OCI-LY3 (cell line): ENCODE measurements at regions not wholly inside any gene's neighbourhood (a gene's known extent, or its start where the extent isn't known, plus 50 kb on each side); places are given as distances from the start of the nearest gene placed in this dataset.

ENCODE experiments used
- H2AFZ ChIP-seq: fragments of 200-600, 300-600 bp; shearing (Covaris generic); 2 replicates; pipeline ENCODE4 v1.6.0; 2014; ENCODE audit warnings: antibody characterized with exemption, low read depth, low read length
- H3K27ac ChIP-seq: fragments of 200-600, 300-600 bp; sonication (generic); 2 replicates; pipeline ENCODE4 v1.5.1; 2014; ENCODE audit warnings: mild to moderate bottlenecking, low read length, moderate library complexity, mixed read lengths
- H3K27me3 ChIP-seq: fragments of 200-600, 300-600 bp; sonication (generic); 2 replicates; pipeline ENCODE4 v1.6.1; 2014; ENCODE audit warnings: low read depth, low read length, mixed read lengths
- H3K36me3 ChIP-seq: fragments of 200-600, 300-600 bp; sonication (generic); replicated peaks from 2 replicates; pipeline ENCODE3; 2014; ENCODE audit warnings: low read depth, low read length, mixed read lengths
- H3K4me1 ChIP-seq: fragments of 300-600, 200-600 bp; sonication (generic); 2 replicates; pipeline ENCODE4 v1.6.1; 2014; ENCODE audit warnings: low read length, mixed read lengths
- H3K4me2 ChIP-seq: fragments of 200-600, 300-600 bp; sonication (generic); 2 replicates; pipeline ENCODE4 v1.6.1; 2014; ENCODE audit warnings: low read length, mixed read lengths
- H3K4me3 ChIP-seq: fragments of 300-600, 200-600 bp; sonication (generic); 2 replicates; pipeline ENCODE4 v1.5.1; 2014; ENCODE audit warnings: antibody characterized with exemption, mild to moderate bottlenecking, low read length, moderate library complexity
- H3K79me2 ChIP-seq: fragments of 300-600, 200-600 bp; shearing (Covaris generic); 2 replicates; pipeline ENCODE4 v1.6.1; 2014; ENCODE audit warnings: mild to moderate bottlenecking, low read length, mixed read lengths
- H3K9ac ChIP-seq: fragments of 300-600, 200-600 bp; shearing (Covaris generic); 2 replicates; pipeline ENCODE4 v1.6.0; 2014; ENCODE audit warnings: mild to moderate bottlenecking, low read length, moderate library complexity
- H3K9me3 ChIP-seq: fragments of 200-600, 300-600 bp; shearing (Covaris generic); 2 replicates; pipeline ENCODE4 v1.6.1; 2014; ENCODE audit warnings: low read length, mixed read lengths; ENCODE audit not compliant: insufficient read depth
- H4K20me1 ChIP-seq: fragments of 200-600, 300-600 bp; sonication (generic); 2 replicates; pipeline ENCODE4 v1.6.1; 2016; ENCODE audit warnings: low read length, mixed read lengths; ENCODE audit not compliant: insufficient read depth
- CTCF ChIP-seq: fragments of 200-600, 300-600 bp; sonication (generic); IDR thresholded peaks from 2 replicates; pipeline ENCODE4 v1.5.1; 2014; ENCODE audit warnings: antibody characterized with exemption, low read length, low read depth
- EZH2phosphoT487 ChIP-seq: fragments of 200-600 bp; shearing (Covaris generic); IDR thresholded peaks from 2 replicates; pipeline ENCODE4 v1.6.1; 2018; ENCODE audit warnings: antibody characterized with exemption, mixed run types, low read depth

GRCh38 chr3:80533553-80533952, 765.8 kb upstream of the ROBO1 start:
- Histone ChIP-seq H3K27me3 (no peaks in the 10 kb centered on the region), H4K20me1 (no peaks in the 10 kb centered on the region), H3K4me2 (no peak overlapping the region), H3K9me3 (no peaks in the 10 kb centered on the region), H3K36me3 (no peaks in the 10 kb centered on the region), H3K4me3 (no peak overlapping the region), H2AFZ (no peak overlapping the region), H3K79me2 (no peaks in the 10 kb centered on the region), H3K4me1 (no peaks in the 10 kb centered on the region), H3K9ac (no peak overlapping the region), H3K27ac (no peak overlapping the region)
- TF ChIP-seq CTCF (no peak), EZH2phosphoT487 (no peak)

- Histone ChIP-seq H3K27ac (no peak overlapping the region), H3K9me3 (no peaks in the 10 kb centered on the region), H3K4me3 (no peak overlapping the region), H3K36me3 (no peaks in the 10 kb centered on the region), H3K9ac (no peak overlapping the region), H3K4me1 (no peaks in the 10 kb centered on the region), H3K79me2 (no peaks in the 10 kb centered on the region), H3K4me2 (no peak overlapping the region), H3K27me3 (no peaks in the 10 kb centered on the region), H4K20me1 (no peaks in the 10 kb centered on the region), H2AFZ (no peak overlapping the region)
- TF ChIP-seq CTCF (peak; percentile 26), EZH2phosphoT487 (no peak)
These were observed 758.4 kb upstream of the ROBO1 start for GRCh38 chr3:80526153-80526552.

GRCh38 chr3:80521081-80521480, 753.3 kb upstream of the ROBO1 start:
- Histone ChIP-seq H3K79me2 (no peaks in the 10 kb centered on the region), H3K4me1 (no peaks in the 10 kb centered on the region), H3K4me3 (no peak overlapping the region), H4K20me1 (no peaks in the 10 kb centered on the region), H2AFZ (no peak overlapping the region), H3K4me2 (no peak overlapping the region), H3K27me3 (no peaks in the 10 kb centered on the region), H3K27ac (no peak overlapping the region), H3K36me3 (no peaks in the 10 kb centered on the region), H3K9ac (no peak overlapping the region), H3K9me3 (no peaks in the 10 kb centered on the region)
- TF ChIP-seq EZH2phosphoT487 (no peak), CTCF (no peak)

- Histone ChIP-seq H3K9ac (no peak overlapping the region), H3K4me1 (no peaks in the 10 kb centered on the region), H3K27me3 (no peaks in the 10 kb centered on the region), H3K79me2 (no peaks in the 10 kb centered on the region), H4K20me1 (no peaks in the 10 kb centered on the region), H3K9me3 (no peaks in the 10 kb centered on the region), H3K4me3 (no peak overlapping the region), H3K4me2 (no peak overlapping the region), H3K36me3 (no peaks in the 10 kb centered on the region), H3K27ac (no peak overlapping the region), H2AFZ (no peak overlapping the region)
- TF ChIP-seq CTCF (no peak), EZH2phosphoT487 (no peak)
These were observed 751.6 kb upstream of the ROBO1 start for GRCh38 chr3:80519436-80519835.
